ENCODE measurements at regions not wholly inside any gene's neighbourhood (a gene's known extent, or its start where the extent isn't known, plus 50 kb on each side); places are given as distances from the start of the nearest gene placed in this dataset.

DNA sequence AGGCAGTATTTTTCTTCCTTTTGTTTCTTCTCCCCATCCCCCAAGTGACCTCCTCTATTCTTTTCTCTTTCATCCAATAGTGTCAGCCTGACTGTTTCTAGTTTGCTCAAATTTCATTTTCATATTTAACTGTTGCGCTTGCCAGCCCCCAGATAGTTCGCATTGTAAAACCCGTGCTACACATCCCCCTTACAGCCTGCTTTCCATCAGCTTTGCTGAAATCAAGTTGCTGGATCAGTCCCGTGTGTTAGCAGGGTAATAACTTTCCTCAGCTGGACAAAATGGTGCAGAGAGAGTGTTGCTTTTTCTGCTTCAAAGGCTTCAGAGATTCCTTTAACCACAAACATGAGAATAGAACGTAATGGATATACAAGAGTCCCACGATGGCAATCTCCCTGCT is 180.6 kb upstream of the NPVF start:
- Histone ChIP-seq H3K9me3 (no peaks in the 10 kb centered on the region), H3K36me3 (no peaks in the 10 kb centered on the region), H3K27ac (no peak overlapping the region), H3K27me3 (ENCODE audit: low read depth) (no peaks in the 10 kb centered on the region), H3K4me3 (no peak overlapping the region), H3K4me1 (no peaks in the 10 kb centered on the region)
- intact Hi-C loops (cut with DNase I), result no loop called here
- no peak for DNase-seq
- ATAC-seq, result no peak
- TF ChIP-seq, protein P1, sequence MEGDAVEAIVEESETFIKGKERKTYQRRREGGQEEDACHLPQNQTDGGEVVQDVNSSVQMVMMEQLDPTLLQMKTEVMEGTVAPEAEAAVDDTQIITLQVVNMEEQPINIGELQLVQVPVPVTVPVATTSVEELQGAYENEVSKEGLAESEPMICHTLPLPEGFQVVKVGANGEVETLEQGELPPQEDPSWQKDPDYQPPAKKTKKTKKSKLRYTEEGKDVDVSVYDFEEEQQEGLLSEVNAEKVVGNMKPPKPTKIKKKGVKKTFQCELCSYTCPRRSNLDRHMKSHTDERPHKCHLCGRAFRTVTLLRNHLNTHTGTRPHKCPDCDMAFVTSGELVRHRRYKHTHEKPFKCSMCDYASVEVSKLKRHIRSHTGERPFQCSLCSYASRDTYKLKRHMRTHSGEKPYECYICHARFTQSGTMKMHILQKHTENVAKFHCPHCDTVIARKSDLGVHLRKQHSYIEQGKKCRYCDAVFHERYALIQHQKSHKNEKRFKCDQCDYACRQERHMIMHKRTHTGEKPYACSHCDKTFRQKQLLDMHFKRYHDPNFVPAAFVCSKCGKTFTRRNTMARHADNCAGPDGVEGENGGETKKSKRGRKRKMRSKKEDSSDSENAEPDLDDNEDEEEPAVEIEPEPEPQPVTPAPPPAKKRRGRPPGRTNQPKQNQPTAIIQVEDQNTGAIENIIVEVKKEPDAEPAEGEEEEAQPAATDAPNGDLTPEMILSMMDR (IDR thresholded peaks at IDR 0.05), result no peak

DNA sequence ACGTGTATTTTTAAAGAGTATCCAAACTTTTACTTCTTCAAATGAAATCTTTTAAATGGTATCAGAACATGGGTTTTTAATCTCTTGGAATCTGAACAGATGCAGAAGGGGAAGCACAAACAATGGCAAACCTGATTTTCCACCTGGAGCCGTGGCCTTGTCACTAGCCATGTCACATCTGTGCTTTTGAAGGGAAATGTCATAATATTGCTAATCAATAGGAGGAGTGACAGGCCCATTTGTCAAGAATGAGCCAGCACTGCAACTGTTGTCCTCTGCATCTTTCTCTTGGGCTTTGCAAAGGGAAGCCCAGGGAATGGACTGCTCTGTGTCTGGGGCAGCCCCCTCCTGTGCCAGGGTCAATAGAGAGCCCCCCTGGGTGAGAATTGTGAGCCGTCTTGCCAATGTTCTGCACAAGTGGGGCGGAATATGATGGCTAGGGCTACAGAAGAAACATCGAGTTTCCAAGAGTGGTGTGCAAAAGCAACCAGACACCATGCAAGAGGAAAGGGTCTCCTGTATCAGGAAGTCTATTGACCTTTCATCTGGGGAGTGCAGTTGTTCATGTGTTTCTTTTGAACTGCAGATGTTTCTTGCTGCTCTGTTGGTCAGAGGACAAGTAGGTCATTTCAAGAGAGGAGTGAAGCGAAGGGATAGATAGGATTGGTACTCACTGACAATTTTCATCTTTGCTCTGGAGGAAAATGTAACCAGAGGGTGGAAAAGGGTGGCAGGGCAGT is 181.8 kb upstream of the NPVF start:
- ATAC-seq, result no peak
- TF ChIP-seq, protein P1 (IDR thresholded peaks at IDR 0.05), result no peak
- no peaks in the 10 kb centered on the region for H3K36me3 ChIP-seq
- no peaks in the 10 kb centered on the region for H3K27me3 ChIP-seq (ENCODE audit: low read depth)
- intact Hi-C loops (cut with DNase I), result no loop called here
- no peak overlapping the region for H3K27ac ChIP-seq
- no peaks in the 10 kb centered on the region for H3K9me3 ChIP-seq
- H3K4me1 ChIP-seq, result no peaks in the 10 kb centered on the region
- DNase-seq, result no peak
- H3K4me3 ChIP-seq, result no peak overlapping the region

DNA sequence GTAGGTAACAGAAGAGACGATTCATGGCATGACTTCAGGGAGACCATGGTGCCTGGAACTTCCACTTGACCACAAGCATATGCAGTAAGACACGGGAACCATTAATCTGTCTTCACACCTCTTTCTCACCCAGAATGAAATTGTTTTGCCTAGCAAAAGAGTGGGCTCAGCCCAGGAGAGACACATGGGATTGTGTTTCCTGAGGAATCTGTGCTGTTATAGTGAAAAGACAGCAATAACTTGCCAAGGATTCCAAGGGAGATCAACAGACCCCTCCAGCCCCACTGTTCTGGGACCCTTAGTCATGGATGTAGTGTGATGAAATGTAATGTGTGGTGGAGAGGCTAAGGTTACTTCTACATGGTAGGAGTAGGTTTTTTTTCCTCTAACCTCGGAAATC is 192.5 kb upstream of the NPVF start:
- ATAC-seq (peak in 1 of 2 donors; percentile 17), DNase-seq (no peak)
- no peak overlapping the region for H3K27ac ChIP-seq
- intact Hi-C loops (cut with DNase I), result no loop called here
- no peaks in the 10 kb centered on the region for H3K36me3 ChIP-seq
- TF ChIP-seq, protein P1 (IDR thresholded peaks at IDR 0.05), result no peak
- no peak overlapping the region for H3K4me3 ChIP-seq
- no peaks in the 10 kb centered on the region for H3K9me3 ChIP-seq
- no peaks in the 10 kb centered on the region for H3K27me3 ChIP-seq (ENCODE audit: low read depth)
- no peaks in the 10 kb centered on the region for H3K4me1 ChIP-seq

DNA sequence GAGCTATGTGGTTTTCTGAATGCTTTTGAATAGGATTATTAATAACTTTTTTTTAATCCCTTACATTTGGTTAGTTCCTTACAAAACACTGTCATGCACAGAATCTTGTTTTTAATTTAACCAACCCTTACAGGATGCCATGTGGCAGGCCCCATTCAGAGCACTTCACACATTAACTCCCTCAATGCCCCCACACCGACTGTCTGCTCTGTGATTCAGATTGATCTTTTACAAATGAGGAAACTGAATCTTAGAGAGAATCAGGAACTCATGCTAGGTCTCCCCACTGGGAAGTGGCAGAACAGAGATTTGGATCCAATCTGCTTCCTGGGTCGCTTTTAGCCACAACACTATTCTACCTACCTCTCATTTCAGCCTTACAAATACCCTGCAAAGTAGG is 195.8 kb upstream of the NPVF start:
- ATAC-seq (no peak), DNase-seq (no peak)
- no peaks in the 10 kb centered on the region for H3K4me1 ChIP-seq
- H3K4me3 ChIP-seq, result no peak overlapping the region
- no peaks in the 10 kb centered on the region for H3K27me3 ChIP-seq (ENCODE audit: low read depth)
- H3K9me3 ChIP-seq, result no peaks in the 10 kb centered on the region
- intact Hi-C loops (cut with DNase I), result no loop called here
- no peaks in the 10 kb centered on the region for H3K36me3 ChIP-seq
- TF ChIP-seq, protein P1 (IDR thresholded peaks at IDR 0.05), result no peak
- H3K27ac ChIP-seq, result no peak overlapping the region

DNA sequence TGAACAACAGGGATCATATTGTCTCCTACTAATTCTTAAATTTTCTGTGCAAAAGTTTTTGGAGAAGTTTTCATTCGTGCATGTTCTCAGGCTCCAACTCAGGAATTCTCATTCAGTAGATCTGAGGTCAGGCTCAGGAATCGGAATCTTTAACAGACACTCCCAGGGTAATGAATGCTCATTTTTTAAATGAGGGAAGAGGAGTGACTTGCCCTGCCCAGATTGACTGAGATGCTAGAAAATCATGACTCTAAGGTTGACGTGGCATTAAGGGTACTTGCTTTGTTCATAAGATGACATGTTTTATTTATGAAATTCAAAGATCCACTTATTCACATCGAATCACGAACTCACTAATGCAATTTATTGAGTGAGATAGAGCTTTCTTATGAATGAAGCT is 196.6 kb upstream of the NPVF start:
- Histone ChIP-seq H3K4me3 (no peak overlapping the region), H3K27ac (no peak overlapping the region), H3K9me3 (no peaks in the 10 kb centered on the region), H3K4me1 (no peaks in the 10 kb centered on the region), H3K36me3 (no peaks in the 10 kb centered on the region), H3K27me3 (ENCODE audit: low read depth) (no peaks in the 10 kb centered on the region)
- intact Hi-C loops (cut with DNase I), result no loop called here
- no peak for DNase-seq
- TF ChIP-seq, protein P1 (IDR thresholded peaks at IDR 0.05), result no peak
- ATAC-seq, result no peak

All from lower lobe of right lung (tissue), 2 donors.